Stimulated activated naive B cell treated with anti-CD40 and anti-IgM and Interleukin-4, amounts not matched to agents 10 μg/mL and 1 μg/mL and 100 μg/mL, for 72 hours (primary cell): ENCODE measurements at regions not wholly inside any gene's neighbourhood (a gene's known extent, or its start where the extent isn't known, plus 50 kb on each side); places are given as distances from the start of the nearest gene placed in this dataset.

Experiments
- ATAC-seq, 2 donors: fragments of 150-1000 bp; cut with Tn5 transposase; replicated peaks; 2 replicates each; pipeline ENCODE4 v1.10.0; 2021; ENCODE audit warnings: moderate library complexity in 1 of 2
- DNase-seq: peaks from one replicate; pipeline ENCODE4 v3.0.0; 2021
- H3K27ac Mint-ChIP-seq: one replicate; pipeline ENCODE4 v1.8.0; 2022; ENCODE audit warnings: mild to moderate bottlenecking, mixed read lengths
- H3K27me3 Mint-ChIP-seq, 2 donors: one replicate each; pipeline ENCODE4 v1.8.0; 2022; ENCODE audit warnings: mixed read lengths in 2 of 2
- H3K36me3 Mint-ChIP-seq, 2 donors: one replicate each; pipeline ENCODE4 v1.8.0; 2022; ENCODE audit warnings: mixed read lengths in 2 of 2, mild to moderate bottlenecking in 1 of 2
- H3K4me1 Mint-ChIP-seq, 2 donors: one replicate each; pipeline ENCODE4 v1.8.0; 2022; ENCODE audit warnings: mixed read lengths in 2 of 2, mild to moderate bottlenecking in 1 of 2
- H3K4me3 Mint-ChIP-seq, 2 donors: one replicate each; pipeline ENCODE4 v1.8.0; 2022; ENCODE audit warnings: mild to moderate bottlenecking in 2 of 2, mixed read lengths in 2 of 2, moderate library complexity in 1 of 2
- H3K9me3 Mint-ChIP-seq, 2 donors: one replicate each; pipeline ENCODE4 v1.8.0; 2022; ENCODE audit warnings: mixed read lengths in 2 of 2, mild to moderate bottlenecking in 1 of 2

DNA sequence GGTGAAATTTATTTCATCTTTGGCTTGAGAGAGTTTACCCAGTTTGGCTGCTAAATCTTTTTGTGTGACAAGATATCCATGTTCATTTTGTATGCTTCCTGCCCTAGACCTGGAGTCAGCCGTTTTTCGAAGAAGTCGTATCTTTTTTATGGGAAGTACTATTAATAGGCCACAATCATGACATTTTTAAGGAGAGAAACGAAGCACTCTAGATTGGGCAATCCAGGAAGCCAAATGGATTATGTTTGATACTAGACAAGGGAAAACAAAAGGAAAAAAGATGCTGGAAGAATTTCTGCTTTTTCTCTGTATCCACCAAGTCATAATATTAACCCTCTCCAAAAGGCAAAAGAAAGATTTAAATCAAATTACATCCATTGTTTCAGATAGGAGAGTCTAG lies 214.6 kb downstream of the HDGFL1 start:
- H3K9me3 Mint-ChIP-seq: peaks cover 7 to 17% of the 10 kb centered on the region in 2 donors
- no peaks in the 10 kb centered on the region for H3K27me3 Mint-ChIP-seq
- no peak for ATAC-seq
- H3K36me3 Mint-ChIP-seq: no peaks in the 10 kb centered on the region
- no peak overlapping the region for H3K4me3 Mint-ChIP-seq
- no peaks in the 10 kb centered on the region for H3K4me1 Mint-ChIP-seq
- no peak overlapping the region for H3K27ac Mint-ChIP-seq
- DNase-seq: no peak

DNA sequence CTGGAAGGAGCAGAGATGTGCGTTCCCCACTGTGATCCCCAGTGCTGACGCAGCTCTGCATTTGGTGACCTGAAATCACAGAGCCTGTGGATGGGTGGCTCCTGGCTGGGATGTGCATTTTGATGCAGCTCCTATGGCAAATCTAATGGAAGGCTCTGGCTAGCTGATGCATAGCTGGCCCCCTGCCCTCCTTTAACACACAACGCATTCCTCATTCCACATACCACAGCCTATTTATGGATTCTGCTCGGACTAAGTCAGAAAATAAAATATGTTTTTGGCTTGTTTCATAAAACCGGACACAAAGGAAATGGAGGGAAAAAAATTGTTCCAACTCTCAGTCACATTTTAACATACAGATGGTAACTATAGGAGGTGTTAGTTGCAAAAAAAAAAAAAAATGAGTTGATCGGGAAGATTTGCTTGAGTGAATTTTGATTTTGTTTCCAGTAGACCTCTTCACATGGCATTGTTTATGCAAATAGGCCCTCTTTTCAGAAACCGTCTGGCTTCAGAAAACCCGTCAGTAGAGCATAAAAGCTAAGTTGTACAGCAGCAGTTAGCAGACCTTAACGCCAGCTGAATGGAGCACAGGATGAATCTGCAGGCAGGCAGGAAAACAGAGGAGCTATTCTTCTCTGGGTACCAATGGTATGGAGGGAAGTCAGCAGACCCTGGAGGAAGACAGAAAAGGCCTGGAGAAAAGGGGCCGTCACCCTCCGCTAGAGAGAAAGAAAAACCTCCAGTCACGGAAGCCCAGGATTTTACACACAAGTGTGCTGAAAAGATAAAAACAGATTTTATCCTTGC lies 215.4 kb downstream of the HDGFL1 start:
- H3K4me3 Mint-ChIP-seq: no peak overlapping the region
- DNase-seq: no peak
- H3K27me3 Mint-ChIP-seq: no peaks in the 10 kb centered on the region
- no peaks in the 10 kb centered on the region for H3K4me1 Mint-ChIP-seq
- H3K27ac Mint-ChIP-seq: no peak overlapping the region
- H3K9me3 Mint-ChIP-seq: peaks cover 3 to 10% of the 10 kb centered on the region in 2 donors
- ATAC-seq: no peak
- no peaks in the 10 kb centered on the region for H3K36me3 Mint-ChIP-seq

GRCh38 chr6:22788038-22788437 lies 218.7 kb downstream of the HDGFL1 start:
- no peak for ATAC-seq

GRCh38 chr6:22789315-22789714 lies 219.9 kb downstream of the HDGFL1 start:
- Mint-ChIP-seq H3K4me1 (no peaks in the 10 kb centered on the region), H3K36me3 (no peaks in the 10 kb centered on the region), H3K9me3 (peaks cover 5% of the 10 kb centered on the region in 2 donors), H3K27me3 (no peaks in the 10 kb centered on the region), H3K4me3 (no peak overlapping the region), H3K27ac (no peak overlapping the region)
- ATAC-seq (no peak), DNase-seq (no peak)

More at GRCh38 chr6:22788038-22788437, 218.7 kb downstream of the HDGFL1 start:
- Mint-ChIP-seq H3K27ac (no peak overlapping the region), H3K4me3 (no peak overlapping the region), H3K9me3 (peaks cover 0 to 2% of the 10 kb centered on the region in 2 donors), H3K4me1 (no peaks in the 10 kb centered on the region), H3K36me3 (no peaks in the 10 kb centered on the region), H3K27me3 (no peaks in the 10 kb centered on the region)
- DNase-seq: no peak

DNA sequence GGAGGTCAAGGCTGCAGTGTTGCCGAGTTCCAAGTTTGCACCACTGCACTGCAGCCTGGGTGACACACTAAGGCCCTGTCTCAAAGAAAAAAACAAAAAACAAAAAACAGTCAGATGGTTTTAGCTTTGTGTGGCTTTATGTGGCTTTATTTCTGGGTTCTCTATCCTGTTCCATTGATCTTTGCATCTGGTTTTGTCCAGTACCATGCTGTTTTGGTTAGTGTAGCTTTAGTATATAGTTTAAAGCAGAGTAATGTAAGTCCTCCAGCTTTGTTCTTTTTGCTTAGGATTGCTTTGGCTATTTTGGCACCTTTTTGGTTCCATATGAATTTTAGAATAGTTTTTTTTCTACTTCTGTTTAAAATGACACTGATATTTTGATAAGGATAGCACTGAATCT lies 225.5 kb downstream of the HDGFL1 start:
- H3K27me3 Mint-ChIP-seq: no peaks in the 10 kb centered on the region
- no peak for DNase-seq
- ATAC-seq: no peak
- no peak overlapping the region for H3K27ac Mint-ChIP-seq
- no peaks in the 10 kb centered on the region for H3K36me3 Mint-ChIP-seq
- H3K4me3 Mint-ChIP-seq: no peak overlapping the region
- peaks cover 9 to 13% of the 10 kb centered on the region in 2 donors for H3K9me3 Mint-ChIP-seq
- no peaks in the 10 kb centered on the region for H3K4me1 Mint-ChIP-seq

DNA sequence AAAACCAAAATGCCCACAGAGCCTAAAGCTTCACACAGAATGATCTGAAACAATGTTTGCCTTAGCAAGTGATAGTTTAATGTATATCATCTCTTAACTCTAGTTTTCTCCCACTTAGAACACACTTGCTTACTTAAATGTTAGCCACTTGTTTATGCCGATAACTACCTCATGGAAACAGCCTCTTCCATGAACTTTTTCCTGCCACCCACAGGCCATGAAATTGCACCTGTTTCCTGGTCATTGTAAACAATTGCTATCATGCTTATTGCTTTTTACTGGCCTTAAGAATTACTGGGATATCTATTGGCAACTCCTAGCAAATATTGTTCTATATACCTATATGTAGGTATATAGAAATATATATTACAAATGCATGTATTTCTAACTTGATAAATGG lies 231.1 kb downstream of the HDGFL1 start:
- ATAC-seq (no peak), DNase-seq (no peak)
- H3K36me3 Mint-ChIP-seq: no peaks in the 10 kb centered on the region
- no peaks in the 10 kb centered on the region for H3K4me1 Mint-ChIP-seq
- no peak overlapping the region for H3K27ac Mint-ChIP-seq
- peaks cover 4 to 6% of the 10 kb centered on the region in 2 donors for H3K9me3 Mint-ChIP-seq
- H3K4me3 Mint-ChIP-seq: no peak overlapping the region
- H3K27me3 Mint-ChIP-seq: no peaks in the 10 kb centered on the region

- Mint-ChIP-seq H3K4me3 (no peak overlapping the region), H3K4me1 (no peaks in the 10 kb centered on the region), H3K36me3 (no peaks in the 10 kb centered on the region), H3K27me3 (no peaks in the 10 kb centered on the region), H3K27ac (no peak overlapping the region), H3K9me3 (peaks cover 0 to 4% of the 10 kb centered on the region in 2 donors)
- DNase-seq (no peak), ATAC-seq (no peak)
These were observed 232.5 kb downstream of the HDGFL1 start for GRCh38 chr6:22801831-22802230.

DNA sequence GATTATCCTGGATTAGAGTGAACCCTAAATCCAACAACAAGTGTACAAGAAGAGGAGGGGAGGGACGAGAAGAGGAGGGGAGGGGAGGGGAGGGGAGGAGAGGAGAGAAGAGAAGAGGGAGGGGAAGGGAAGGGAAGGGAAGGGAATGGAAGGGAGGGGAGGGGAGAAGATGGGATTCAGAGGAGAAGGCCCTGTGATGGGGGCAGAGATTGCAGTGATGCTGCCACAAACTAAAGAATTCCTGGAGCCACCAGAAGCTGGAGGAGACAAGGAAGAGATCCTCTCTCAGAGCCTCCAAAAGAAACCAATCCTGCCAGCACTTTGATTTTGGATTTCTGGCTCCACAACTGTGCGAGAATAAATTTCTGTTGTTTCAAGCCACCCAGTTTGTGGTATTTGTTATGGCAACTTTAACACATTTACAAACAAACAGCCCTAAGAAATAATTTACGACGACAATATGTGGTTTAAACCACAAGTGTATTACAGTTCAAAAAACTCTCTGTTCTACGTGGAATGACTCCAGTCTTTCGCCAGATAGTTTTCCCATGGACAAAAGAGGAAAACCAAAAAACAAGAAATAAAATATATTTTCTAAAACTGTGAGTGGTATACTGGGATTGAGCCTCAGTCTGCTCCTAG lies 235.4 kb downstream of the HDGFL1 start:
- Mint-ChIP-seq H3K9me3 (peaks cover 0 to 3% of the 10 kb centered on the region in 2 donors), H3K36me3 (no peaks in the 10 kb centered on the region), H3K27me3 (no peaks in the 10 kb centered on the region), H3K4me3 (no peak overlapping the region), H3K27ac (no peak overlapping the region), H3K4me1 (no peaks in the 10 kb centered on the region)
- ATAC-seq (no peak), DNase-seq (no peak)

- Mint-ChIP-seq H3K27ac (no peak overlapping the region), H3K27me3 (no peaks in the 10 kb centered on the region), H3K36me3 (no peaks in the 10 kb centered on the region), H3K4me1 (no peaks in the 10 kb centered on the region), H3K9me3 (peaks cover 0 to 3% of the 10 kb centered on the region in 2 donors), H3K4me3 (no peak overlapping the region)
- ATAC-seq (no peak), DNase-seq (no peak)
These were observed 237.9 kb downstream of the HDGFL1 start for GRCh38 chr6:22807261-22807660.

- H3K9me3 Mint-ChIP-seq: peaks cover 0 to 1% of the 10 kb centered on the region in 2 donors
- no peak overlapping the region for H3K27ac Mint-ChIP-seq
- DNase-seq (no peak), ATAC-seq (no peak)
- no peaks in the 10 kb centered on the region for H3K4me1 Mint-ChIP-seq
- H3K27me3 Mint-ChIP-seq: no peaks in the 10 kb centered on the region
- no peak overlapping the region for H3K4me3 Mint-ChIP-seq
- no peaks in the 10 kb centered on the region for H3K36me3 Mint-ChIP-seq
These were observed 238.5 kb downstream of the HDGFL1 start for GRCh38 chr6:22807818-22808217.

DNA sequence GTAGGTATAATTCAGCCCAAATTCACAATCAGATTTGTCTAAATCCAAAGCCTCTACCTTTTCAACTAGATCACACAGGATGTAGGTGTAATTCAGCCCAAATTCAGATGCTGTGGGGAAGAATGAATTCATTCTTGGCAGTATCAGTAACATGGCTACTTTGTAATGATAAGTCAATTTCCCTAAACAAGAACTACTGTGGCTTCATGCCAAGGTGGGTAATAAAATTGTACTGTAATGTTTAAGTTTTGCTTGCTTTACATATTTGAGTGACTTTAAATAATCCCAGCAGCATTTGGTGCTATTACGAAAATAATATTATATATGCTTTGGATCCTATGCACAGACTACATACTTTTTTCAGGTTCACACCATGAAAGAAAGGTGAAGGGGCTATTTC lies 239.1 kb downstream of the HDGFL1 start:
- DNase-seq (no peak), ATAC-seq (no peak)
- Mint-ChIP-seq H3K9me3 (peaks cover 0 to 1% of the 10 kb centered on the region in 2 donors), H3K27ac (no peak overlapping the region), H3K27me3 (no peaks in the 10 kb centered on the region), H3K4me3 (no peak overlapping the region), H3K4me1 (no peaks in the 10 kb centered on the region), H3K36me3 (no peaks in the 10 kb centered on the region)

DNA sequence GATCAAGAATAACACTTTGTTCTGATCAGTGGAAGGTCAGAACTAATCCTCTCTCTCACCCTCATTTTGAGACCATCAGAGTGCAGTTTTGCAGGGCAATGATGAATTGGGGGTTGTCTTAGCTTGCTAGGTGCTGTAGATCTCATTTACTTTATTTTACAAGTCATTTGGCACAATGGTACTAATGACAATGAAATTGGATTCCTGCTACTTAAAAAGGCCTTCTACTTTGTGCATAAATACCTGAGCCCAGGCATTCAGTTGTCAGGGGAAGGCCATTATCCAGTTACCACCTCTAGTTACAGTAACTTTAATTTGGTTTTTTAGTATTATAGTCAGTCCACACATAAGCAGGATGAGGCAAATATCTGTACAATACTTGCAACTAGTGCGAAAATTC lies 240.0 kb downstream of the HDGFL1 start:
- Mint-ChIP-seq H3K27me3 (no peaks in the 10 kb centered on the region), H3K9me3 (peaks cover 0 to 1% of the 10 kb centered on the region in 2 donors), H3K4me1 (no peaks in the 10 kb centered on the region), H3K36me3 (no peaks in the 10 kb centered on the region), H3K27ac (no peak overlapping the region), H3K4me3 (no peak overlapping the region)
- no peak for DNase-seq
- ATAC-seq: no peak

- Mint-ChIP-seq H3K36me3 (no peaks in the 10 kb centered on the region), H3K9me3 (peaks cover 0 to 3% of the 10 kb centered on the region in 2 donors), H3K27me3 (no peaks in the 10 kb centered on the region), H3K4me3 (no peak overlapping the region), H3K4me1 (no peaks in the 10 kb centered on the region), H3K27ac (no peak overlapping the region)
- no peak for ATAC-seq
- DNase-seq: no peak
These were observed 249.8 kb downstream of the HDGFL1 start for GRCh38 chr6:22819209-22819608.

DNA sequence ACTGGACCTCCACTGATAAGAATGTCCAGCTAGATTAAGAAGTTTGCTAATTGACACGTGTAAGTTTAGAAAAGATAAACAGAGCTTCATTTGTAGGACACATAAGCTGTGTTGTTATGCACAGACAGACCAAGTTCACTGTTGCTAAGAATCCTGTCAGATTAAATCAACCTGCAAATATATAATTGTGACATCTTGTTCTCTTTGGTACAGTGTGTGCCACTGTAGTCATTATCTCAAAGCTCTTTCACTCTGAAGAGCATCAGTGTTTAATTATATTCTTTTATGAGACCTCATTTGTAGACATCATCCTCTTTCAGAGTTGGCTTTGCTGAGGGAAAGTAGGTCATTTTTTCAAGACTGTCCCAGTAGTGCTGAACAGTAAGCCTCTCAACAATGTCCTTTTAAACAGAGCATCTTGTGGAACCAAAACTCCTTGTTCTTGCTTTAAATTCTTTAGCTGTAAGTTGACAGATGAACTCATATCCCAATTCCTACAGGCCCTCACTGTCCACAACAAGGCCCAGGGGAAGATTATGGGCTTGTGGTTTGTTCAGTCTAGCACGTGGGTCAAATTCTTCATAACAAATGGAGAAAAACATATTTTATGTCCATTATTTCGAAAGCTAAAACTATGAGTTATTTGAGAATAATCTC lies 252.4 kb downstream of the HDGFL1 start:
- Mint-ChIP-seq H3K4me3 (no peak overlapping the region), H3K27ac (no peak overlapping the region), H3K4me1 (peaks cover 0 to 2% of the 10 kb centered on the region in 2 donors), H3K27me3 (no peaks in the 10 kb centered on the region), H3K9me3 (peaks cover 0 to 1% of the 10 kb centered on the region in 2 donors), H3K36me3 (no peaks in the 10 kb centered on the region)
- ATAC-seq (no peak), DNase-seq (no peak)

GRCh38 chr6:22825210-22825609 lies 255.8 kb downstream of the HDGFL1 start:
- Mint-ChIP-seq H3K36me3 (no peaks in the 10 kb centered on the region), H3K27ac (no peak overlapping the region), H3K9me3 (no peaks in the 10 kb centered on the region), H3K27me3 (no peaks in the 10 kb centered on the region), H3K4me3 (no peak overlapping the region), H3K4me1 (peaks cover 5 to 7% of the 10 kb centered on the region in 2 donors)
- DNase-seq (no peak), ATAC-seq (peak; percentile 34 to 58)
